GM12878 (cell line): ENCODE measurements at regions not wholly inside any gene's neighbourhood (a gene's known extent, or its start where the extent isn't known, plus 50 kb on each side); places are given as distances from the start of the nearest gene placed in this dataset.
"Not testable (repeated sequence)": the region's sequence is repeated elsewhere in the genome, so short reads cannot be mapped to it uniquely, and the experiment has no call there.

ENCODE experiments used
- ATAC-seq: fragments of 200-7000 bp; cut with Tn5 transposase; 3 replicates; pipeline ENCODE4 v1.9.1; 2020; ENCODE audit warnings: mild to moderate bottlenecking, moderate library complexity
- BruUV-seq: library from RNA; stranded (reverse); fragments of 400-500 nt; replicated peaks from 2 replicates; lab custom pipeline; 2021; lab: Mats Ljungman, UMichigan
- CTCF ChIA-PET: fragments of 300-600 bp; sonication (Branson Sonifier 250); formaldehyde crosslinking; extraction: SDS; loops from one replicate; lab custom pipeline; 2021; ENCODE audit warnings: inconsistent platforms; lab: Yijun Ruan, JAX
- POLR2A ChIA-PET: fragments of 350-600 bp; formaldehyde crosslinking; extraction: SDS; loops from one replicate; lab custom pipeline; 2021; ENCODE audit warnings: inconsistent platforms; lab: Charles Lee
- RAD21 ChIA-PET: fragments of 300-600 bp; sonication (Branson Sonifier 250); formaldehyde crosslinking; loops from one replicate; lab custom pipeline; 2023; ENCODE audit warnings: antibody characterized with exemption; ENCODE audit not compliant: unreplicated experiment; lab: Charles Lee
- SMC1A ChIA-PET: fragments of 300-600 bp; sonication (Branson Sonifier 250); formaldehyde crosslinking; loops from one replicate; lab custom pipeline; 2023; ENCODE audit not compliant: unreplicated experiment, uncharacterized antibody; lab: Charles Lee
- DNase-seq: peaks from one replicate; pipeline ENCODE4 v3.0.0-alpha.2; 2011; ENCODE audit warnings: low read depth, low spot score
- FAIRE-seq: peaks from 3 replicates; lab custom pipeline; 2011; peaks lifted over from hg19 to GRCh38; lab: Jason Lieb, UNC
- H2AFZ ChIP-seq: 2 replicates; pipeline ENCODE4 v1.6.0; 2011; ENCODE audit warnings: low read depth, low read length, control low read depth; ENCODE audit not compliant: control insufficient read depth
- H3K27ac ChIP-seq: 2 replicates; pipeline ENCODE4 v1.5.1; 2011; ENCODE audit warnings: control low read depth; ENCODE audit not compliant: control insufficient read depth, insufficient read depth
- H3K27me3 ChIP-seq, 2 experiments: replicated peaks in 1 of 2; 2 replicates each; pipeline versions ENCODE4 v1.6.0 to v1.6.1; 2011; ENCODE audit warnings: low read length in 1 of 2; ENCODE audit not compliant: control insufficient read depth in 2 of 2, insufficient read depth in 2 of 2
- H3K36me3 ChIP-seq, 2 experiments: 2 replicates each; pipeline ENCODE4 v1.5.1; 2011; ENCODE audit warnings: low read length in 1 of 2; ENCODE audit not compliant: control insufficient read depth in 2 of 2, insufficient read depth in 2 of 2
- H3K4me1 ChIP-seq: 2 replicates; pipeline ENCODE4 v1.6.1; 2011; ENCODE audit warnings: mild to moderate bottlenecking, low read length, moderate library complexity, mixed read lengths; ENCODE audit not compliant: control insufficient read depth, insufficient read depth
- H3K4me2 ChIP-seq: 2 replicates; pipeline ENCODE4 v1.6.0; 2011; ENCODE audit warnings: control low read depth; ENCODE audit not compliant: control insufficient read depth, insufficient read depth
- H3K4me3 ChIP-seq: fragments of 200-600 bp; sonication (generic); 2 replicates; pipeline ENCODE4 v1.5.1; 2016
- H3K79me2 ChIP-seq: 2 replicates; pipeline ENCODE4 v1.6.0; 2011; ENCODE audit warnings: low read length; ENCODE audit not compliant: control insufficient read depth, insufficient read depth
- H3K9ac ChIP-seq: 2 replicates; pipeline ENCODE4 v1.8.0; 2011; ENCODE audit warnings: low read length, control low read depth, mixed read lengths; ENCODE audit not compliant: control insufficient read depth, insufficient read depth
- H3K9me3 ChIP-seq: replicated peaks from 3 replicates; pipeline ENCODE4 v1.5.1; 2011; ENCODE audit warnings: mild to moderate bottlenecking, low read length; ENCODE audit not compliant: control insufficient read depth, insufficient read depth
- H4K20me1 ChIP-seq: 2 replicates; pipeline ENCODE4 v1.6.0; 2011; ENCODE audit not compliant: control insufficient read depth, insufficient read depth
- SUZ12 ChIP-seq: fragments of 200-600 bp; sonication (generic); IDR thresholded peaks from one replicate; pipeline ENCODE4 v1.6.1; 2018; ENCODE audit warnings: antibody characterized with exemption, mild to moderate bottlenecking; ENCODE audit not compliant: unreplicated experiment
- TARDBP ChIP-seq: IDR thresholded peaks from 2 replicates; pipeline ENCODE4 v1.6.1; 2016; ENCODE audit warnings: borderline replicate concordance
- ZNF622 ChIP-seq: fragments of 450-650 bp; IDR thresholded peaks from 2 replicates; pipeline ENCODE4 v1.6.1; 2017; ENCODE audit warnings: mild to moderate bottlenecking, inconsistent platforms
- in situ Hi-C: fragments of 300-500 bp; cut with MboI; formaldehyde crosslinking; loops from 9 replicates; pipeline ENCODE4 v1.14.3; 2018; ENCODE audit warnings: mixed read lengths
- intact Hi-C: fragments of 100-400 bp; cut with micrococcal nuclease; formaldehyde crosslinking; loops from one replicate; pipeline ENCODE4 v1.14.2; 2022; ENCODE audit not compliant: unreplicated experiment
- TF ChIP-seq, protein P1 (sequence below): fragments of 450-650 bp; IDR thresholded peaks from 2 replicates; pipeline ENCODE4 v1.6.1; 2018; ENCODE audit warnings: mild to moderate bottlenecking, low read depth, moderate library complexity; ENCODE audit not compliant: partially characterized antibody
- TF ChIP-seq, protein P2 (sequence below): IDR thresholded peaks from 2 replicates; pipeline ENCODE4 v1.6.1; 2011; ENCODE audit warnings: mild to moderate bottlenecking, low read depth, low read length, moderate library complexity; ENCODE audit not compliant: insufficient replicate concordance
- TF ChIP-seq, protein P3 (sequence below): fragments of 450-650 bp; formaldehyde crosslinking; IDR thresholded peaks from 2 replicates; pipeline ENCODE4 v1.4.0; 2020; ENCODE audit warnings: mild to moderate bottlenecking, moderate library complexity
- TF ChIP-seq, protein P4 (sequence below): fragments of 450-650 bp; IDR thresholded peaks from 2 replicates; pipeline ENCODE4 v1.6.1; 2017; ENCODE audit warnings: mild to moderate bottlenecking, moderate library complexity
- TF ChIP-seq, protein P5 (sequence below): IDR thresholded peaks from 2 replicates; pipeline ENCODE4 v1.6.1; 2011; ENCODE audit warnings: low read depth, low read length, improper control_type of control experiment, borderline replicate concordance

DNA sequence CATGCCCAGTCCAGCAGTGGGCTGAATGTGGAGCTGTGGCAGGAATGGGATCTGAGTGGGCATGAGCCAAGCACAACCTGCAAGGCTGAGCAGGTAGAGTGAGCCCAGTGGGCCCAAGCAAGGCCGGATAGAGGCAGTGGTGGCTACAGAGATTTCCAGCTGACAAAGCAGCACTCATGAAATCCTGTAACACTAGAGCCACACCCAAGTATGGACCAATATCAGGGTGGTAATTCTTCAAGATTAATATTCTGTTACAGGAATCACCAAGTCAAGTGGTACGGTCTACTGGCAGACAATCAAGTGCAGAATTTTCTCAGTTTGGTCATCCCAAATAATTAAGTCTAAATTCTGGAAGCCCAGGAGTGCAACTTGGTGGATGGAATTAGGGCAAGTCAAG, 132.4 kb upstream of the ENPEP start (continued):
- TF ChIP-seq, protein P1, sequence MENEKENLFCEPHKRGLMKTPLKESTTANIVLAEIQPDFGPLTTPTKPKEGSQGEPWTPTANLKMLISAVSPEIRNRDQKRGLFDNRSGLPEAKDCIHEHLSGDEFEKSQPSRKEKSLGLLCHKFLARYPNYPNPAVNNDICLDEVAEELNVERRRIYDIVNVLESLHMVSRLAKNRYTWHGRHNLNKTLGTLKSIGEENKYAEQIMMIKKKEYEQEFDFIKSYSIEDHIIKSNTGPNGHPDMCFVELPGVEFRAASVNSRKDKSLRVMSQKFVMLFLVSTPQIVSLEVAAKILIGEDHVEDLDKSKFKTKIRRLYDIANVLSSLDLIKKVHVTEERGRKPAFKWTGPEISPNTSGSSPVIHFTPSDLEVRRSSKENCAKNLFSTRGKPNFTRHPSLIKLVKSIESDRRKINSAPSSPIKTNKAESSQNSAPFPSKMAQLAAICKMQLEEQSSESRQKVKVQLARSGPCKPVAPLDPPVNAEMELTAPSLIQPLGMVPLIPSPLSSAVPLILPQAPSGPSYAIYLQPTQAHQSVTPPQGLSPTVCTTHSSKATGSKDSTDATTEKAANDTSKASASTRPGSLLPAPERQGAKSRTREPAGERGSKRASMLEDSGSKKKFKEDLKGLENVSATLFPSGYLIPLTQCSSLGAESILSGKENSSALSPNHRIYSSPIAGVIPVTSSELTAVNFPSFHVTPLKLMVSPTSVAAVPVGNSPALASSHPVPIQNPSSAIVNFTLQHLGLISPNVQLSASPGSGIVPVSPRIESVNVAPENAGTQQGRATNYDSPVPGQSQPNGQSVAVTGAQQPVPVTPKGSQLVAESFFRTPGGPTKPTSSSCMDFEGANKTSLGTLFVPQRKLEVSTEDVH = no peak
- TF ChIP-seq, protein P2, sequence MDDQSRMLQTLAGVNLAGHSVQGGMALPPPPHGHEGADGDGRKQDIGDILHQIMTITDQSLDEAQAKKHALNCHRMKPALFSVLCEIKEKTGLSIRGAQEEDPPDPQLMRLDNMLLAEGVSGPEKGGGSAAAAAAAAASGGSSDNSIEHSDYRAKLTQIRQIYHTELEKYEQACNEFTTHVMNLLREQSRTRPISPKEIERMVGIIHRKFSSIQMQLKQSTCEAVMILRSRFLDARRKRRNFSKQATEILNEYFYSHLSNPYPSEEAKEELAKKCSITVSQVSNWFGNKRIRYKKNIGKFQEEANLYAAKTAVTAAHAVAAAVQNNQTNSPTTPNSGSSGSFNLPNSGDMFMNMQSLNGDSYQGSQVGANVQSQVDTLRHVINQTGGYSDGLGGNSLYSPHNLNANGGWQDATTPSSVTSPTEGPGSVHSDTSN = no peak
- no peak for TF ChIP-seq SUZ12
- TF ChIP-seq, protein P3, sequence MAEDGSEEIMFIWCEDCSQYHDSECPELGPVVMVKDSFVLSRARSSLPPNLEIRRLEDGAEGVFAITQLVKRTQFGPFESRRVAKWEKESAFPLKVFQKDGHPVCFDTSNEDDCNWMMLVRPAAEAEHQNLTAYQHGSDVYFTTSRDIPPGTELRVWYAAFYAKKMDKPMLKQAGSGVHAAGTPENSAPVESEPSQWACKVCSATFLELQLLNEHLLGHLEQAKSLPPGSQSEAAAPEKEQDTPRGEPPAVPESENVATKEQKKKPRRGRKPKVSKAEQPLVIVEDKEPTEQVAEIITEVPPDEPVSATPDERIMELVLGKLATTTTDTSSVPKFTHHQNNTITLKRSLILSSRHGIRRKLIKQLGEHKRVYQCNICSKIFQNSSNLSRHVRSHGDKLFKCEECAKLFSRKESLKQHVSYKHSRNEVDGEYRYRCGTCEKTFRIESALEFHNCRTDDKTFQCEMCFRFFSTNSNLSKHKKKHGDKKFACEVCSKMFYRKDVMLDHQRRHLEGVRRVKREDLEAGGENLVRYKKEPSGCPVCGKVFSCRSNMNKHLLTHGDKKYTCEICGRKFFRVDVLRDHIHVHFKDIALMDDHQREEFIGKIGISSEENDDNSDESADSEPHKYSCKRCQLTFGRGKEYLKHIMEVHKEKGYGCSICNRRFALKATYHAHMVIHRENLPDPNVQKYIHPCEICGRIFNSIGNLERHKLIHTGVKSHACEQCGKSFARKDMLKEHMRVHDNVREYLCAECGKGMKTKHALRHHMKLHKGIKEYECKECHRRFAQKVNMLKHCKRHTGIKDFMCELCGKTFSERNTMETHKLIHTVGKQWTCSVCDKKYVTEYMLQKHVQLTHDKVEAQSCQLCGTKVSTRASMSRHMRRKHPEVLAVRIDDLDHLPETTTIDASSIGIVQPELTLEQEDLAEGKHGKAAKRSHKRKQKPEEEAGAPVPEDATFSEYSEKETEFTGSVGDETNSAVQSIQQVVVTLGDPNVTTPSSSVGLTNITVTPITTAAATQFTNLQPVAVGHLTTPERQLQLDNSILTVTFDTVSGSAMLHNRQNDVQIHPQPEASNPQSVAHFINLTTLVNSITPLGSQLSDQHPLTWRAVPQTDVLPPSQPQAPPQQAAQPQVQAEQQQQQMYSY (CRISPR knock-in tag) = no peak
- TF ChIP-seq, protein P4, sequence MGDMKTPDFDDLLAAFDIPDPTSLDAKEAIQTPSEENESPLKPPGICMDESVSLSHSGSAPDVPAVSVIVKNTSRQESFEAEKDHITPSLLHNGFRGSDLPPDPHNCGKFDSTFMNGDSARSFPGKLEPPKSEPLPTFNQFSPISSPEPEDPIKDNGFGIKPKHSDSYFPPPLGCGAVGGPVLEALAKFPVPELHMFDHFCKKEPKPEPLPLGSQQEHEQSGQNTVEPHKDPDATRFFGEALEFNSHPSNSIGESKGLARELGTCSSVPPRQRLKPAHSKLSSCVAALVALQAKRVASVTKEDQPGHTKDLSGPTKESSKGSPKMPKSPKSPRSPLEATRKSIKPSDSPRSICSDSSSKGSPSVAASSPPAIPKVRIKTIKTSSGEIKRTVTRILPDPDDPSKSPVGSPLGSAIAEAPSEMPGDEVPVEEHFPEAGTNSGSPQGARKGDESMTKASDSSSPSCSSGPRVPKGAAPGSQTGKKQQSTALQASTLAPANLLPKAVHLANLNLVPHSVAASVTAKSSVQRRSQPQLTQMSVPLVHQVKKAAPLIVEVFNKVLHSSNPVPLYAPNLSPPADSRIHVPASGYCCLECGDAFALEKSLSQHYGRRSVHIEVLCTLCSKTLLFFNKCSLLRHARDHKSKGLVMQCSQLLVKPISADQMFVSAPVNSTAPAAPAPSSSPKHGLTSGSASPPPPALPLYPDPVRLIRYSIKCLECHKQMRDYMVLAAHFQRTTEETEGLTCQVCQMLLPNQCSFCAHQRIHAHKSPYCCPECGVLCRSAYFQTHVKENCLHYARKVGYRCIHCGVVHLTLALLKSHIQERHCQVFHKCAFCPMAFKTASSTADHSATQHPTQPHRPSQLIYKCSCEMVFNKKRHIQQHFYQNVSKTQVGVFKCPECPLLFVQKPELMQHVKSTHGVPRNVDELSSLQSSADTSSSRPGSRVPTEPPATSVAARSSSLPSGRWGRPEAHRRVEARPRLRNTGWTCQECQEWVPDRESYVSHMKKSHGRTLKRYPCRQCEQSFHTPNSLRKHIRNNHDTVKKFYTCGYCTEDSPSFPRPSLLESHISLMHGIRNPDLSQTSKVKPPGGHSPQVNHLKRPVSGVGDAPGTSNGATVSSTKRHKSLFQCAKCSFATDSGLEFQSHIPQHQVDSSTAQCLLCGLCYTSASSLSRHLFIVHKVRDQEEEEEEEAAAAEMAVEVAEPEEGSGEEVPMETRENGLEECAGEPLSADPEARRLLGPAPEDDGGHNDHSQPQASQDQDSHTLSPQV = no peak
- TF ChIP-seq, protein P5, sequence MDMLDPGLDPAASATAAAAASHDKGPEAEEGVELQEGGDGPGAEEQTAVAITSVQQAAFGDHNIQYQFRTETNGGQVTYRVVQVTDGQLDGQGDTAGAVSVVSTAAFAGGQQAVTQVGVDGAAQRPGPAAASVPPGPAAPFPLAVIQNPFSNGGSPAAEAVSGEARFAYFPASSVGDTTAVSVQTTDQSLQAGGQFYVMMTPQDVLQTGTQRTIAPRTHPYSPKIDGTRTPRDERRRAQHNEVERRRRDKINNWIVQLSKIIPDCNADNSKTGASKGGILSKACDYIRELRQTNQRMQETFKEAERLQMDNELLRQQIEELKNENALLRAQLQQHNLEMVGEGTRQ = no peak
- no peak for TF ChIP-seq ZNF622
- no peak for TF ChIP-seq TARDBP

DNA sequence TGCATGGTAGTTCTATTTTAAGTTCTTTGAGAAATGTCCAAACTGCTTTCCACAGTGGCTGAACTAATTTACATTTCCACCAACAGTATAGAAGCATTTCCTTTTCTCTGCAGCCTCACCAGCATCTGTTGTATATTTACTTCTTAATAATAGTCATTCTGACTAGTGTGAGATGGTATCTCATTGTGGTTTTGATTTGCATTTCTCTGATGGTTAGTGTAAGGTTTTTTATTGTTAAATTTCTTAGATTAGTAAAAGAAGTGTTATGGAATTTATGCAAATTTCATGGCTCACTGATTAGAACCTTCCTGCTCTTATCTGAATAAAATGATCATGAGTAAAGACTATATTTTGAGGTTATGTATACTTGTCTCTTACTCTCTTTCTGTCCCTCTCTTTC, 134.8 kb upstream of the ENPEP start:
- H3K79me2 ChIP-seq, H3K36me3 ChIP-seq, FAIRE-seq, ATAC-seq, H3K4me2 ChIP-seq, H3K9me3 ChIP-seq, H3K4me3 ChIP-seq, DNase-seq, H3K27ac ChIP-seq, SMC1A ChIA-PET, POLR2A ChIA-PET, H4K20me1 ChIP-seq, H3K9ac ChIP-seq, H2AFZ ChIP-seq, RAD21 ChIA-PET, H3K27me3 ChIP-seq, BruUV-seq, H3K4me1 ChIP-seq, CTCF ChIA-PET: not testable (repeated sequence)
- in situ Hi-C loops (loop anchor here (10.0 kb wide), 1 partner anchor 164 kb away; no protein-coding TSS in a partner anchor), intact Hi-C loops (loop anchor here (10.0 kb wide), 1 partner anchor 174 kb away; no protein-coding TSS in a partner anchor)
